Right cardiac atrium (tissue), 5 donors: ENCODE measurements at regions not wholly inside any gene's neighbourhood (a gene's known extent, or its start where the extent isn't known, plus 50 kb on each side); places are given as distances from the start of the nearest gene placed in this dataset.

Experiments
- ATAC-seq, 2 donors: fragments of 200-7000 bp; cut with Tn5 transposase; one replicate each; pipeline versions ENCODE4 v1.8.0 to v1.9.1; 2020; ENCODE audit warnings: moderate library complexity in 2 of 2, mild to moderate bottlenecking in 1 of 2
- DNase-seq, 3 donors: peaks; one replicate each; pipeline ENCODE4 v3.0.0-alpha.2; 2020
- H3K27ac ChIP-seq: one replicate; pipeline ENCODE4 v1.5.1; 2013; ENCODE audit warnings: mild to moderate bottlenecking, low read length, control low read depth, moderate library complexity
- H3K27me3 ChIP-seq: one replicate; pipeline ENCODE4 v1.6.1; 2013; ENCODE audit not compliant: control insufficient read depth, insufficient read depth
- H3K4me1 ChIP-seq: one replicate; pipeline ENCODE4 v1.6.1; 2013; ENCODE audit warnings: low read length; ENCODE audit not compliant: control insufficient read depth, insufficient read depth
- H3K4me3 ChIP-seq: one replicate; pipeline ENCODE4 v1.5.1; 2013; ENCODE audit warnings: low read length, control low read depth
- H3K9me3 ChIP-seq: one replicate; pipeline ENCODE4 v1.6.1; 2013; ENCODE audit warnings: low read length; ENCODE audit not compliant: control insufficient read depth
- WGBS: extraction: QIAGEN DNeasy Blood & Tissue Kit; methylation state at CpG from one replicate; pipeline ENCODE4 v1.1.7; 2013; 5-methylcytosine and 5-hydroxymethylcytosine counted together
- intact Hi-C, 4 donors: fragments of 100-400 bp; cut with DNase I; formaldehyde crosslinking; loops; one replicate each; pipeline versions ENCODE4 v1.11.0 to v1.14.0; 2022 to 2023
- donor health status: healthy with polysubstance abuse.
- donor health status: DM: no; HTN: yes; CAD: no.
- donor health status: DM: no; HTN: no; CAD: no.
- donor health status: DM: no; HTN: yes; CAD: no; lungs with severe emphysema.
- donor health status: DM: yes; HTN: yes; CAD: no.

- Histone ChIP-seq H3K4me3 (no peak overlapping the region), H3K27ac (no peak overlapping the region), H3K9me3 (no peaks in the 10 kb centered on the region), H3K27me3 (no peaks in the 10 kb centered on the region), H3K4me1 (no peaks in the 10 kb centered on the region)
- DNase-seq: no peak
- intact Hi-C loops: no loop called here
- no peak for ATAC-seq
Measured at GRCh38 chr7:49322476-49322875, 398.1 kb downstream of the CDC14C start.

DNA sequence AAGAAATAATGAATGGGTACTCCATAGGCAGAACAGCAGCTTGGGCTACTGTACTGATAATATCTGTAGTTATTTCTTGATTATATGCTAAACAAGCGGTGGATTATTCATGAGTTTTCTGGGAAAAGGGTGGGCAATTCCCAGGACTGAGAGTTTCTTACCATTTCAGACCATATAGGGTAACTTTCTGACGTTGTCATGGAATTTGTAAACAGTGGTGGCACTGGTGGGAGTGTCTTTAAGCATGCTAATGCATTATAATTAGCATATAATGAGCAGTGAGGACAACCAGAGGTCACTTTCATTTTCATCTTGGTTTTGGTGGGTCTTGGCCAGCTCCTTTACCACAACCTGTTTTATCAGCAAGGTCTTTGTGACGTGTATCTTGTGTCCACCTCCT lies 399.7 kb downstream of the CDC14C start:
- intact Hi-C loops: no loop called here
- WGBS: 64% methylated on average over 3 of the region's 3 CpGs
- Histone ChIP-seq H3K27me3 (no peaks in the 10 kb centered on the region), H3K4me1 (no peaks in the 10 kb centered on the region), H3K27ac (no peak overlapping the region), H3K9me3 (no peaks in the 10 kb centered on the region), H3K4me3 (no peak overlapping the region)
- no peak for ATAC-seq
- no peak for DNase-seq

DNA sequence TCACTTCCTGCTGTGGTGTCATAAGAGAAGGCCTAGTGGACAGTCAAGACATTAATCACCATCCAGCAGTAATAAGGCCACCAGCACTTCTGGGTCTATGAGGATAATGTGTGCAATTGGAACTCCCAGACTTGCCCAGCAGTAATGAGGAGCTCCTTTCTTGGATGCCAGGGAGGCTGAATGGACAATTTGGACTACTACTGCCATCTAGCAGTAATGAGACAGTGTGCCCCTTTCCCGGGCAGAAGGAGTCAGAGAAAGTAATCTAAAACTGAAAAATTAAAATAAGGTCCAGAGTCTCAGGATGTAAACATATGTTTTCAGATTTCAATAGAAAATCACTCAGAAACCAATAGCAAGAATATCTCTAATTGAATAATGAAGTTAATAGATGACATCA lies 400.4 kb downstream of the CDC14C start:
- H3K4me1 ChIP-seq: no peaks in the 10 kb centered on the region
- 80% methylated on average over 1 of the region's 1 CpG for WGBS
- no peak overlapping the region for H3K27ac ChIP-seq
- H3K9me3 ChIP-seq: no peaks in the 10 kb centered on the region
- DNase-seq (no peak), ATAC-seq (no peak)
- intact Hi-C loops: no loop called here
- no peaks in the 10 kb centered on the region for H3K27me3 ChIP-seq
- H3K4me3 ChIP-seq: no peak overlapping the region

- DNase-seq (no peak), ATAC-seq (no peak)
- H3K4me1 ChIP-seq: no peaks in the 10 kb centered on the region
- WGBS: 45% methylated on average over 4 of the region's 4 CpGs
- intact Hi-C loops: no loop called here
- H3K27ac ChIP-seq: no peak overlapping the region
- H3K9me3 ChIP-seq: no peaks in the 10 kb centered on the region
- H3K27me3 ChIP-seq: no peaks in the 10 kb centered on the region
- H3K4me3 ChIP-seq: no peak overlapping the region
Measured at GRCh38 chr7:49325571-49325970, 401.2 kb downstream of the CDC14C start.

- Histone ChIP-seq H3K4me3 (no peak overlapping the region), H3K9me3 (no peaks in the 10 kb centered on the region), H3K4me1 (no peaks in the 10 kb centered on the region), H3K27ac (no peak overlapping the region), H3K27me3 (no peaks in the 10 kb centered on the region)
- WGBS: 82% methylated on average over 8 of the region's 8 CpGs
- intact Hi-C loops: no loop called here
- no peak for ATAC-seq
- DNase-seq: no peak
Measured at GRCh38 chr7:49327155-49327554, 402.8 kb downstream of the CDC14C start.

GRCh38 chr7:49333180-49333881 lies 409.0 kb downstream of the CDC14C start:
- 74% methylated on average over 4 of the region's 4 CpGs for WGBS

DNA sequence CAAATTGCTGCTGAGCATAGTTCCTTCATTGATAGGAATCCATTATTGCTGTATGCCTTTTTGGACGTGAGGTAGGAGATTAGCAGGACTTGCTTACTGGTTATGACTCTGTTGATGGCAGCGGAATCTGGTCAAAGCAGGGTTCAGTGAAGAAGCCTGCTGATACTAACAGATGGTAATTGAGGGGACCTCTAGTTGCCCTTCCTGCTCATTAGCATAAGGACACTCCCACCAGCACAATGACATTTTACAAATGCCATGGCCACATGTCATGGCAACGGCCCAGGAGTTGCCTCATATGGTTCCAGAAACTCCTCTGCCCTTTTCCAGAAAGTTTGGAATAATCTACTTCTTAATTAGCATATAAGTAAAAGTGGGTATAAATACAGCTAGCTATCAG lies 417.5 kb downstream of the CDC14C start:
- Histone ChIP-seq H3K27me3 (no peaks in the 10 kb centered on the region), H3K9me3 (no peaks in the 10 kb centered on the region), H3K4me1 (no peaks in the 10 kb centered on the region), H3K4me3 (no peak overlapping the region), H3K27ac (no peak overlapping the region)
- peak in 1 of 3 donors; percentile 9 for DNase-seq
- intact Hi-C loops: no loop called here
- ATAC-seq: no peak
- WGBS: 83% methylated on average over 3 of the region's 3 CpGs

More at GRCh38 chr7:49333180-49333881, 409.0 kb downstream of the CDC14C start:
- Histone ChIP-seq H3K27me3 (no peaks in the 10 kb centered on the region), H3K27ac (no peak overlapping the region), H3K4me1 (no peaks in the 10 kb centered on the region), H3K4me3 (no peak overlapping the region), H3K9me3 (no peaks in the 10 kb centered on the region)
- DNase-seq: no peak
- no peak for ATAC-seq
- intact Hi-C loops: no loop called here

- ATAC-seq (no peak), DNase-seq (no peak)
- 74% methylated on average over 1 of the region's 1 CpG for WGBS
- Histone ChIP-seq H3K4me1 (no peaks in the 10 kb centered on the region), H3K4me3 (no peak overlapping the region), H3K27ac (no peak overlapping the region), H3K27me3 (no peaks in the 10 kb centered on the region), H3K9me3 (no peaks in the 10 kb centered on the region)
- intact Hi-C loops: no loop called here
Measured at GRCh38 chr7:49344556-49344955, 420.2 kb downstream of the CDC14C start.

DNA sequence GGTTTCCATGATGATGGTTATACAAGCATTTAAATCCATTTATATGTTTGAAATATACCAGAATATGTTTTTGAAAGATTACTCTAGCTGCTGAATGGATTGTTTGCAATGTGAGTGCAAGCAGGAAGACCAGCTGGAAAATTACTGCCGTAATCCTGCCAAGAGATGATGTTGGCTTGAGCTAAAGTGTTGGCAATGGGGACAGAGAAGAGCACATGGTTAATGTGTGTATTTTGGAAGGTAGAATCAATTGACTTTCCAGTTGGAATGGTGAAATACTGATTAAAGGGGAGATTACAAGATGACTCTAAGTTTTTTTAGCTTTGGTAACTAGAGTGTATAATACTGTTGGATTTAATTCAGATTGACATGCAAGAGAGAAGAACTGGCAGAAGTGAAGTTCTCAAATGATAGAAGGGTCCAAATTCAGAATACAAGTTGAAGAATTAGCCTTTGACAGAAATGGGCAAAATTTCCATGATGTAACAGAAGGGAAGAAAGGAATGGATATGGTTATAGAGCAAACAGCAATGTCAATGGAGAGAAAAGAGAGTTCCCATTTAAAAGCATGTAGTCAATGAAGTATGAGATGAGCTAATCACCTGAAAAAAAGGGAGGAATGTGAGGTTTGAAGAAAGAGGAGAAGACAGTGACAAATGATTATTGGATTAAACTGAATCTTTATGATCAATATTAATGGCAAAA lies 422.0 kb downstream of the CDC14C start:
- intact Hi-C loops: no loop called here
- DNase-seq (peak in 1 of 3 donors; percentile 44), ATAC-seq (peak; percentile 35 to 79)
- H3K4me3 ChIP-seq: no peak overlapping the region
- H3K27me3 ChIP-seq: no peaks in the 10 kb centered on the region
- WGBS: 40% methylated on average over 1 of the region's 1 CpG
- H3K27ac ChIP-seq: no peak overlapping the region
- no peaks in the 10 kb centered on the region for H3K4me1 ChIP-seq
- no peaks in the 10 kb centered on the region for H3K9me3 ChIP-seq

DNA sequence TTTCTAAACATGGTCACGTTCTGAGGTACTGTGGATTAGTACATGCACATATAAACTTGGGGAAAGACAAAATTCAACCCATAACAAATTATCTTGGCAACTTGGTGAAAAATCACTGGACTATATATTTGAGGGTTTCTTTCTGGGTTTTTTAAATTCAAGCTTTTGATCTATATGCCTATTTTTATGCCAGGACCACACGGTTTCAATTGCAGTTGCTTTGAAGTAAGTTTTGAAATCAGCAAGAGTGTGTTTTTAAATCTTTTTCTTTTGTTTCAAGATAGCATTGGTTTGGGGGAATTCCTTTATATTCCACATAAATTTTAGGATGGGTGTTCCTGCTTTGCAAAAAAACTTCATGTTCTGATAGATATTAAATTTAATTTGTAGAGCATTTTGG lies 406.4 kb upstream of the VWC2 start:
- no peak for DNase-seq
- Histone ChIP-seq H3K27me3 (no peaks in the 10 kb centered on the region), H3K4me3 (no peak overlapping the region), H3K4me1 (no peaks in the 10 kb centered on the region), H3K27ac (no peak overlapping the region), H3K9me3 (no peaks in the 10 kb centered on the region)
- intact Hi-C loops: no loop called here
- ATAC-seq: no peak
- 59% methylated on average over 2 of the region's 2 CpGs for WGBS

GRCh38 chr7:49371771-49372170 lies 401.7 kb upstream of the VWC2 start:
- DNase-seq (no peak), ATAC-seq (no peak)
- 42% methylated on average over 1 of the region's 1 CpG for WGBS
- Histone ChIP-seq H3K4me1 (no peaks in the 10 kb centered on the region), H3K27me3 (no peaks in the 10 kb centered on the region), H3K27ac (no peak overlapping the region), H3K9me3 (no peaks in the 10 kb centered on the region), H3K4me3 (no peak overlapping the region)
- intact Hi-C loops: no loop called here
